K562 (cell line): ENCODE measurements at regions not wholly inside any gene's neighbourhood (a gene's known extent, or its start where the extent isn't known, plus 50 kb on each side); places are given as distances from the start of the nearest gene placed in this dataset.

Experiments
- ATAC-seq: fragments of 200-7000 bp; cut with Tn5 transposase; 3 replicates; pipeline ENCODE4 v1.9.1; 2020; ENCODE audit warnings: moderate library complexity
- BruUV-seq: library from RNA; stranded (reverse); fragments of 400-500 nt; replicated peaks from 2 replicates; lab custom pipeline; 2021; lab: Mats Ljungman, UMichigan
- CTCF ChIA-PET: fragments of 300-600 bp; formaldehyde crosslinking; extraction: SDS; loops from one replicate; lab custom pipeline; 2021; ENCODE audit warnings: low intra/inter-chr PET ratio; lab: Yijun Ruan, JAX
- POLR2A ChIA-PET: fragments of 300-600, 350-650 bp; sonication (Branson Sonifier 250); formaldehyde crosslinking; extraction: SDS; loops from one replicate; lab custom pipeline; 2021; ENCODE audit warnings: antibody characterized with exemption, inconsistent platforms; lab: Yijun Ruan, JAX
- DNase-seq, 4 experiments: peaks; one replicate each; pipeline versions ENCODE4 v3.0.0 to v3.0.0-alpha.2; 2011 to 2018; ENCODE audit warnings: low spot score in 3 of 4, mixed read lengths in 3 of 4; ENCODE audit errors: extremely low read depth in 1 of 4
- FAIRE-seq: peaks from 2 replicates; lab custom pipeline; 2011; peaks lifted over from hg19 to GRCh38; lab: Jason Lieb, UNC
- H2AFZ ChIP-seq: 2 replicates; pipeline ENCODE4 v1.6.0; 2011; ENCODE audit warnings: low read depth, low read length, control low read depth, inconsistent platforms
- H3K27ac ChIP-seq: fragments of 200-600 bp; 3 replicates; pipeline ENCODE4 v1.8.0; 2011; ENCODE audit warnings: low read depth, mild to moderate bottlenecking, control low read depth, inconsistent platforms, low read length, moderate library complexity, mixed read lengths; ENCODE audit errors: extremely low read depth
- H3K27me3 ChIP-seq, 2 experiments: fragments of 300-600 bp in 1 of 2; 2 replicates in 1 of 2; 3 replicates in 1 of 2; pipeline versions ENCODE4 v1.6.0 to v1.8.0; 2011; ENCODE audit warnings: inconsistent platforms in 2 of 2, low read length in 2 of 2, mild to moderate bottlenecking in 1 of 2, mixed read lengths in 1 of 2, moderate library complexity in 1 of 2; ENCODE audit not compliant: control insufficient read depth in 2 of 2, insufficient read depth in 2 of 2
- H3K36me3 ChIP-seq: fragments of 300-600 bp; 3 replicates; pipeline ENCODE4 v1.8.0; 2011; ENCODE audit warnings: mild to moderate bottlenecking, low read length, inconsistent platforms; ENCODE audit not compliant: control insufficient read depth, insufficient read depth
- H3K4me1 ChIP-seq, 2 experiments: fragments of 200-600 bp in 1 of 2; replicated peaks in 1 of 2; 2 replicates in 1 of 2; 3 replicates in 1 of 2; pipeline versions ENCODE4 v1.5.1 to v1.8.0; 2011; ENCODE audit warnings: inconsistent platforms in 2 of 2, low read length in 2 of 2, mild to moderate bottlenecking in 1 of 2, mixed read lengths in 1 of 2, moderate library complexity in 1 of 2; ENCODE audit not compliant: control insufficient read depth in 2 of 2, insufficient read depth in 2 of 2
- H3K4me2 ChIP-seq: 2 replicates; pipeline ENCODE4 v1.6.1; 2011; ENCODE audit warnings: low read length, control low read depth, inconsistent platforms, mixed read lengths; ENCODE audit not compliant: insufficient read depth
- H3K4me3 ChIP-seq: fragments of 200-600 bp; sonication (generic), shearing (Covaris generic); 2 replicates; pipeline ENCODE4 v1.5.1; 2016; ENCODE audit warnings: control low read depth, inconsistent platforms
- H3K79me2 ChIP-seq: fragments of 200-600 bp; 3 replicates; pipeline ENCODE4 v1.8.0; 2011; ENCODE audit warnings: low read length, inconsistent platforms; ENCODE audit not compliant: control insufficient read depth, insufficient read depth
- H3K9ac ChIP-seq, 2 experiments: 2 replicates each; pipeline versions ENCODE4 v1.6.0 to v1.6.1; 2011; ENCODE audit warnings: low read depth in 2 of 2, low read length in 2 of 2, control low read depth in 1 of 2, inconsistent platforms in 1 of 2, mild to moderate bottlenecking in 1 of 2, mixed read lengths in 1 of 2; ENCODE audit not compliant: insufficient read depth in 1 of 2
- H3K9me1 ChIP-seq: one replicate; pipeline ENCODE4 v1.6.0; 2011; ENCODE audit warnings: inconsistent platforms, mild to moderate bottlenecking, low read length, moderate library complexity; ENCODE audit not compliant: control insufficient read depth, insufficient read depth
- H3K9me3 ChIP-seq: replicated peaks from 2 replicates; pipeline ENCODE4 v1.5.1; 2011; ENCODE audit warnings: low read depth, low read length, inconsistent platforms; ENCODE audit not compliant: control insufficient read depth, insufficient read depth
- H4K20me1 ChIP-seq: replicated peaks from 2 replicates; pipeline ENCODE4 v1.6.1; 2011; ENCODE audit warnings: low read length, inconsistent platforms, mixed read lengths; ENCODE audit not compliant: control insufficient read depth, insufficient read depth
- POLR2AphosphoS2 ChIP-seq: IDR thresholded peaks from 2 replicates; pipeline ENCODE4 v1.6.1; 2012; ENCODE audit warnings: low read length, improper control_type of control experiment
- ZBTB11 ChIP-seq, 3 experiments: fragments of 200-800 bp in 1 of 3; fragments of 250-450 bp in 1 of 3; fragments of 450-650 bp in 1 of 3; sonication (Bioruptor Pico) in 1 of 3; sonication (Bioruptor generic) in 1 of 3; formaldehyde crosslinking in 1 of 3; IDR thresholded peaks; 2 replicates each; pipeline versions ENCODE4 v1.6.1 to v1.8.0; 2016 to 2022; ENCODE audit warnings: mild to moderate bottlenecking in 2 of 3, missing genetic modification characterization in 2 of 3, missing compliant biosample characterization in 1 of 3, moderate library complexity in 1 of 3
- WGBS: fragments of 100-300 bp; shearing (Covaris generic); methylation state at CpG from one replicate; pipeline ENCODE4 v1.1.6; 2016; ENCODE audit warnings: low coverage, mixed read lengths; ENCODE audit not compliant: insufficient coverage; ENCODE audit errors: missing lambda C conversion rate; 5-methylcytosine and 5-hydroxymethylcytosine counted together
- in situ Hi-C: fragments of 300-500 bp; cut with MboI; formaldehyde crosslinking; loops from 4 replicates; pipeline ENCODE4 v1.15.0; 2018; ENCODE audit warnings: inconsistent platforms, mixed read lengths
- intact Hi-C: fragments of 100-400 bp; cut with micrococcal nuclease; formaldehyde crosslinking; loops from 2 replicates; pipeline ENCODE4 v1.14.2; 2022

- Histone ChIP-seq H3K4me1 (no peaks in the 10 kb centered on the region), H2AFZ (no peak overlapping the region), H3K4me2 (no peak overlapping the region), H3K27ac (no peak overlapping the region), H3K36me3 (no peaks in the 10 kb centered on the region), H3K4me3 (no peak overlapping the region), H3K9me3 (no peaks in the 10 kb centered on the region), H4K20me1 (no peaks in the 10 kb centered on the region), H3K9me1 (no peaks in the 10 kb centered on the region), H3K9ac (no peak overlapping the region), H3K79me2 (no peaks in the 10 kb centered on the region), H3K27me3 (no peaks in the 10 kb centered on the region)
- FAIRE-seq (no peak), DNase-seq (no peak), ATAC-seq (no peak)
- BruUV-seq: no TSS peak
- ChIA-PET POLR2A (no interaction called here), CTCF (no interaction called here)
- in situ Hi-C loops: no loop called here
- no peak for TF ChIP-seq POLR2AphosphoS2
- peak in 1 of 3 experiments; percentile 91; a peak in 2 of 6 replicates for TF ChIP-seq ZBTB11 (CRISPR knock-in tag; IDR thresholded peaks at IDR 0.05)
- 51% methylated on average over 6 of the region's 6 CpGs for WGBS
- intact Hi-C loops: no loop called here
Measured at GRCh38 chr20:53810661-53811355, 217.2 kb upstream of the ZNF217 start.
